HepG2 (cell line): ENCODE measurements at regions not wholly inside any gene's neighbourhood (a gene's known extent, or its start where the extent isn't known, plus 50 kb on each side); places are given as distances from the start of the nearest gene placed in this dataset.

ENCODE experiments used
- ATAC-seq: fragments of 200-7000 bp; cut with Tn5 transposase; 3 replicates; pipeline ENCODE4 v1.9.1; 2020; ENCODE audit warnings: mild to moderate bottlenecking, moderate library complexity
- BruUV-seq: library from RNA; stranded (reverse); fragments of 400-500 nt; replicated peaks from 2 replicates; lab custom pipeline; 2021; lab: Mats Ljungman, UMichigan
- CTCF ChIA-PET: fragments of 300-600 bp; formaldehyde crosslinking; extraction: SDS; loops from one replicate; lab custom pipeline; 2021; ENCODE audit warnings: low total read pairs, inconsistent platforms, low intra/inter-chr PET ratio; lab: Yijun Ruan, JAX
- POLR2A ChIA-PET: fragments of 350-600 bp; sonication (Branson Sonifier 250); formaldehyde crosslinking; loops from one replicate; lab custom pipeline; 2020; ENCODE audit warnings: antibody characterized with exemption, inconsistent platforms; lab: Yijun Ruan, JAX
- DNase-seq: peaks from one replicate; pipeline ENCODE4 v3.0.0-alpha.2; 2015; ENCODE audit warnings: low spot score
- FAIRE-seq: peaks from 3 replicates; lab custom pipeline; 2011; peaks lifted over from hg19 to GRCh38; lab: Jason Lieb, UNC
- H2AFZ ChIP-seq: one replicate; pipeline ENCODE4 v1.6.1; 2011; ENCODE audit warnings: low read length, inconsistent platforms
- H3K27ac ChIP-seq: fragments of 300-600 bp; 3 replicates; pipeline ENCODE4 v1.8.0; 2011; ENCODE audit warnings: mixed run types, mild to moderate bottlenecking, mixed read lengths, low read length, inconsistent platforms; ENCODE audit not compliant: insufficient read depth; ENCODE audit errors: extremely low read length
- H3K27me3 ChIP-seq, 2 experiments: fragments of 200-600 bp in 1 of 2; 2 replicates in 1 of 2; 3 replicates in 1 of 2; pipeline versions ENCODE4 v1.6.0 to v1.8.0; 2011; ENCODE audit warnings: low read length in 2 of 2, mild to moderate bottlenecking in 2 of 2, moderate library complexity in 2 of 2, inconsistent platforms in 1 of 2; ENCODE audit not compliant: insufficient read depth in 2 of 2, control insufficient read depth in 1 of 2
- H3K36me3 ChIP-seq, 2 experiments: fragments of 200-600 bp in 1 of 2; replicated peaks in 1 of 2; 2 replicates in 1 of 2; 3 replicates in 1 of 2; pipeline versions ENCODE4 v1.5.1 to v1.8.0; 2011; ENCODE audit warnings: low read length in 2 of 2, inconsistent platforms in 1 of 2; ENCODE audit not compliant: insufficient read depth in 2 of 2, control insufficient read depth in 1 of 2
- H3K4me1 ChIP-seq: 2 replicates; pipeline ENCODE4 v1.5.1; 2012; ENCODE audit warnings: low read length, inconsistent platforms; ENCODE audit not compliant: insufficient read depth
- H3K4me2 ChIP-seq: 2 replicates; pipeline ENCODE4 v1.6.0; 2011; ENCODE audit warnings: low read depth, low read length, inconsistent platforms
- H3K4me3 ChIP-seq, 3 experiments: fragments of 200-600 bp in 1 of 3; sonication (generic), shearing (Covaris generic) in 1 of 3; replicated peaks in 1 of 3; 2 replicates each; pipeline ENCODE4 v1.5.1; 2011 to 2016; ENCODE audit warnings: low read length in 3 of 3, inconsistent platforms in 2 of 3, low read depth in 2 of 3, mild to moderate bottlenecking in 2 of 3, control low read depth in 1 of 3, mixed read lengths in 1 of 3; ENCODE audit not compliant: insufficient read depth in 1 of 3
- H3K79me2 ChIP-seq: one replicate; pipeline ENCODE4 v1.6.1; 2011; ENCODE audit warnings: low read length, inconsistent platforms; ENCODE audit not compliant: insufficient read depth
- H3K9ac ChIP-seq: 2 replicates; pipeline ENCODE4 v1.6.0; 2011; ENCODE audit warnings: mild to moderate bottlenecking, low read depth, low read length, inconsistent platforms; ENCODE audit not compliant: insufficient read depth
- H3K9me3 ChIP-seq: 2 replicates; pipeline ENCODE4 v1.5.1; 2012; ENCODE audit warnings: mild to moderate bottlenecking, low read length
- H4K20me1 ChIP-seq: 2 replicates; pipeline ENCODE4 v1.6.0; 2011; ENCODE audit warnings: inconsistent platforms, mild to moderate bottlenecking, low read length, moderate library complexity; ENCODE audit not compliant: insufficient read depth
- DNMT1 ChIP-seq: sonication (generic); formaldehyde crosslinking; IDR thresholded peaks from 2 replicates; pipeline ENCODE4 v1.5.1; 2020; ENCODE audit warnings: mild to moderate bottlenecking, missing genetic modification reagents
- HNRNPLL ChIP-seq: fragments of 200-400 bp; formaldehyde crosslinking; IDR thresholded peaks from 2 replicates; pipeline ENCODE4 v1.6.1; 2017; ENCODE audit warnings: mild to moderate bottlenecking, low read depth, low read length; ENCODE audit not compliant: poor library complexity, severe bottlenecking
- POLR2G ChIP-seq: fragments of 200-400 bp; formaldehyde crosslinking; IDR thresholded peaks from 2 replicates; pipeline ENCODE4 v1.6.1; 2018; ENCODE audit warnings: mild to moderate bottlenecking, low read depth, low read length, moderate library complexity
- ZFY ChIP-seq: sonication (generic); formaldehyde crosslinking; IDR thresholded peaks from 2 replicates; pipeline ENCODE4 v1.4.0; 2020; ENCODE audit warnings: missing genetic modification reagents
- WGBS: methylation state at CpG from one replicate; pipeline ENCODE4 v1.1.6; 2017; ENCODE audit warnings: low lambda C conversion rate; 5-methylcytosine and 5-hydroxymethylcytosine counted together
- in situ Hi-C: cut with HindIII; loops from 2 replicates; pipeline ENCODE4 v1.10.0; 2017; ENCODE audit warnings: low pct_unique_long_range_greater_than_20kb; ENCODE audit not compliant: extremely low pct_ligation_motif_present
- intact Hi-C: fragments of 100-400 bp; cut with micrococcal nuclease; formaldehyde crosslinking; loops from one replicate; pipeline ENCODE4 v1.10.0; 2022; ENCODE audit not compliant: unreplicated experiment
- TF ChIP-seq, protein P1 (sequence below): sonication (generic); formaldehyde crosslinking; IDR thresholded peaks from 2 replicates; pipeline ENCODE4 v1.5.1; 2020; ENCODE audit warnings: missing genetic modification reagents, mild to moderate bottlenecking, borderline replicate concordance
- TF ChIP-seq, protein P2 (sequence below): sonication (generic); formaldehyde crosslinking; IDR thresholded peaks from 2 replicates; pipeline ENCODE4 v1.5.1; 2020; ENCODE audit warnings: mild to moderate bottlenecking, missing genetic modification reagents

DNA sequence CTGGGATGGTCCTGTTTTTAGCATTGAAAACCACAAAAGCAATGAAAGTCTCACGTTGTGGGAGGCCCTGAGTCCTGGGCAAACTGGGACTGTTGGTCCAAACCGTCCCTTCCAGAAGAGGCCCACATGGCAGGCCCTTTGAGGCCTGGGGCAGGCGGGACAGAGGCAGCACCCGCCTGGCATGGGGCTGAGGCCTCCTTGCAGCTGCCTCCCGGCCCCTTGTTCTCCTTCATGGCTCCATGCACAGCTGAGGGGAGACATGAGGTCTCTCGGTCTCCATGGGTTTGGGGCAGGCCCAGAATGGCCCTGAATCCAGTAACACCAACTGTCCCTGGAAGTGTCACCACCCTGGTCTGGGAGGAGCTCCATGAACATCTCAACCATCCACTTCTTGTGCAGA is 61.9 kb downstream of the RRM2 start:
- no peak for DNase-seq
- no peak overlapping the region for H3K4me2 ChIP-seq
- no peaks in the 10 kb centered on the region for H4K20me1 ChIP-seq
- peaks cover 4 to 6% of the 10 kb centered on the region in 2 experiments; a peak in 1 of 5 replicates for H3K36me3 ChIP-seq
- ATAC-seq, result no peak
- no peak overlapping the region for H3K27ac ChIP-seq
- no peak for TF ChIP-seq DNMT1 (CRISPR knock-in tag)
- TF ChIP-seq, protein P1, sequence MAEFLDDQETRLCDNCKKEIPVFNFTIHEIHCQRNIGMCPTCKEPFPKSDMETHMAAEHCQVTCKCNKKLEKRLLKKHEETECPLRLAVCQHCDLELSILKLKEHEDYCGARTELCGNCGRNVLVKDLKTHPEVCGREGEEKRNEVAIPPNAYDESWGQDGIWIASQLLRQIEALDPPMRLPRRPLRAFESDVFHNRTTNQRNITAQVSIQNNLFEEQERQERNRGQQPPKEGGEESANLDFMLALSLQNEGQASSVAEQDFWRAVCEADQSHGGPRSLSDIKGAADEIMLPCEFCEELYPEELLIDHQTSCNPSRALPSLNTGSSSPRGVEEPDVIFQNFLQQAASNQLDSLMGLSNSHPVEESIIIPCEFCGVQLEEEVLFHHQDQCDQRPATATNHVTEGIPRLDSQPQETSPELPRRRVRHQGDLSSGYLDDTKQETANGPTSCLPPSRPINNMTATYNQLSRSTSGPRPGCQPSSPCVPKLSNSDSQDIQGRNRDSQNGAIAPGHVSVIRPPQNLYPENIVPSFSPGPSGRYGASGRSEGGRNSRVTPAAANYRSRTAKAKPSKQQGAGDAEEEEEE (CRISPR knock-in tag), result no peak
- no peak for TF ChIP-seq ZFY (CRISPR knock-in tag)
- no peak for TF ChIP-seq HNRNPLL
- ChIA-PET POLR2A (no interaction called here), CTCF (no interaction called here)
- H3K4me3 ChIP-seq, result no peak overlapping the region
- intact Hi-C loops (no loop called here), in situ Hi-C loops (no loop called here)
- H3K27me3 ChIP-seq, result no peaks in the 10 kb centered on the region
- no peak for FAIRE-seq
- no peaks in the 10 kb centered on the region for H3K4me1 ChIP-seq
- WGBS, result 76% methylated on average over 6 of the region's 6 CpGs
- H3K9me3 ChIP-seq, result no peaks in the 10 kb centered on the region
- no TSS peak for BruUV-seq
- no peak overlapping the region for H2AFZ ChIP-seq
- H3K79me2 ChIP-seq, result no peaks in the 10 kb centered on the region
- no peak overlapping the region for H3K9ac ChIP-seq

DNA sequence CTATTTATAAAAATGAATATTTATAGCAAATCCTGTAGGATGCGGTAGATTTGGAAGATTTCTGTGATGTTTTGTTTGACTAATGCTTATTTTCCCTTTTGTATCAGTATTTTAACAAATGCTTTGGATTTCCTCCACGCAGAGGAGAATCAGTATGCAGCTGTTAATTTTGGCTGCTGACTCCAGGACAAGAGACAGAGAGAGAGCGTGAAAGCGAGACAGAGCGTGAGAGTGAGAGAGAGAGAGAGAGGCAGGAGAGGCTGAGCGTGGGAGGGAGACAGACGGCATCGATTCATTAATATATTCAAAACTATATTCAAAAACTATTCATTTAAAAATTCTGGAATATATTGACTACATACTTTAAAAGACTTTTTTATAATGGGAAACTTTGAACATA is 62.5 kb downstream of the RRM2 start:
- no peaks in the 10 kb centered on the region for H3K79me2 ChIP-seq
- H3K27ac ChIP-seq, result no peak overlapping the region
- no peak overlapping the region for H3K9ac ChIP-seq
- ChIA-PET POLR2A (no interaction called here), CTCF (no interaction called here)
- intact Hi-C loops (no loop called here), in situ Hi-C loops (no loop called here)
- BruUV-seq, result no TSS peak
- H3K36me3 ChIP-seq, result peaks cover 3 to 4% of the 10 kb centered on the region in 2 experiments; a peak in 1 of 5 replicates
- no peak for FAIRE-seq
- H2AFZ ChIP-seq, result no peak overlapping the region
- no peak overlapping the region for H3K4me2 ChIP-seq
- 95% methylated on average over 8 of the region's 8 CpGs for WGBS
- H3K27me3 ChIP-seq, result no peaks in the 10 kb centered on the region
- TF ChIP-seq POLR2G, result no peak
- TF ChIP-seq, protein P2, sequence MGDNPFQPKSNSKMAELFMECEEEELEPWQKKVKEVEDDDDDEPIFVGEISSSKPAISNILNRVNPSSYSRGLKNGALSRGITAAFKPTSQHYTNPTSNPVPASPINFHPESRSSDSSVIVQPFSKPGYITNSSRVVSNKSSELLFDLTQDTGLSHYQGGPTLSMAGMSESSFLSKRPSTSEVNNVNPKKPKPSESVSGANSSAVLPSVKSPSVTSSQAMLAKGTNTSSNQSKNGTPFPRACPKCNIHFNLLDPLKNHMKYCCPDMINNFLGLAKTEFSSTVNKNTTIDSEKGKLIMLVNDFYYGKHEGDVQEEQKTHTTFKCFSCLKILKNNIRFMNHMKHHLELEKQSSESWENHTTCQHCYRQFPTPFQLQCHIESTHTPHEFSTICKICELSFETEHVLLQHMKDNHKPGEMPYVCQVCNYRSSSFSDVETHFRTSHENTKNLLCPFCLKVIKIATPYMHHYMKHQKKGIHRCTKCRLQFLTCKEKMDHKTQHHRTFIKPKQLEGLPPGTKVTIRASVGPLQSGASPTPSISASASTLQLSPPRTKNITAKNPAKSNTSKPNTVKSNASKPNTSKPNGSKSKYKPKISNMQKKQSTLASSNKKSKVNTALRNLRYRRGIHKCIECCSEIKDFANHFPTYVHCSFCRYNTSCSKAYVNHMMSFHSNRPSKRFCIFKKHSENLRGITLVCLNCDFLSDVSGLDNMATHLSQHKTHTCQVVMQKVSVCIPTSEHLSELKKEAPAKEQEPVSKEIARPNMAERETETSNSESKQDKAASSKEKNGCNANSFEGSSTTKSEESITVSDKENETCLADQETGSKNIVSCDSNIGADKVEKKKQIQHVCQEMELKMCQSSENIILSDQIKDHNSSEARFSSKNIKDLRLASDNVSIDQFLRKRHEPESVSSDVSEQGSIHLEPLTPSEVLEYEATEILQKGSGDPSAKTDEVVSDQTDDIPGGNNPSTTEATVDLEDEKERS, result no peak
- no peak for ATAC-seq
- H4K20me1 ChIP-seq, result no peaks in the 10 kb centered on the region
- no peaks in the 10 kb centered on the region for H3K4me1 ChIP-seq
- no peaks in the 10 kb centered on the region for H3K9me3 ChIP-seq
- H3K4me3 ChIP-seq, result no peak overlapping the region
- no peak for DNase-seq
